ENCODE measurements at regions not wholly inside any gene's neighbourhood (a gene's known extent, or its start where the extent isn't known, plus 50 kb on each side); places are given as distances from the start of the nearest gene placed in this dataset.
A peak's percentile ranks its signal among the peaks of the same experiment; 100 is the strongest.

DNA sequence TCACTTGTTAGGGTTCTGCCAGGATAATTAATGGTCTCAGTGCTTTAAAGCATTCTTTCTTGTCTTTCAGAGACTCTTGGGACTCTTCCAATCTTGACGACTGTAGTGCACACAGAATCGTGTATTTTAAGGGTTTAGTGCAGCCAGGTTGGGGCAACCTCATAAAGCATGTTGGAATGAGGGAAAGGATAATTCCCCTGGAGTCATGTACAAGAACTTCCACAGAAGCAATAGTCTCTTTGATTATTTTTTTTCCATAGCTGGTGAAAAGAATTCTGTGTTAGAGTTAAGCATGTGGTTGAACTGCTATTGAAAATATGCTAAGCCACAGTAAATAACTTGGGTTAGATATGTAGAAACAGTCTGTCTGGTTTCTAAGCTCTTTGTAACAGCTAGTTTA lies 246.8 kb upstream of the DAAM1 start:
- Histone ChIP-seq H3K36me3 (ENCODE audit: insufficient read depth, low read length) (no peaks in the 10 kb centered on the region), H3K4me3 (ENCODE audit: low read length) (no peak overlapping the region), H3K9me3 (ENCODE audit: insufficient read depth, low read depth, low read length) (no peaks in the 10 kb centered on the region), H3K4me1 (ENCODE audit: insufficient read depth, low read length) (no peaks in the 10 kb centered on the region), H3K27ac (ENCODE audit: low read depth, low read length) (no peak overlapping the region), H3K27me3 (ENCODE audit: insufficient read depth, low read length) (no peaks in the 10 kb centered on the region), H3K9ac (ENCODE audit: low read depth, low read length) (no peak overlapping the region)
- 94% methylated on average over 2 of the region's 2 CpGs for WGBS

- Histone ChIP-seq H3K27me3 (ENCODE audit: insufficient read depth, low read length) (no peaks in the 10 kb centered on the region), H3K4me1 (ENCODE audit: insufficient read depth, low read length) (peaks cover 2% of the 10 kb centered on the region; the same call in 1 of the 2 replicates), H3K36me3 (ENCODE audit: insufficient read depth, low read length) (no peaks in the 10 kb centered on the region), H3K27ac (ENCODE audit: low read depth, low read length) (no peak overlapping the region), H3K9me3 (ENCODE audit: insufficient read depth, low read depth, low read length) (no peaks in the 10 kb centered on the region), H3K4me3 (ENCODE audit: low read length) (no peak overlapping the region), H3K9ac (ENCODE audit: low read depth, low read length) (no peak overlapping the region)
- WGBS: 88% methylated on average over 1 of the region's 2 CpGs
Measured at GRCh38 chr14:58942516-58942915, 246.0 kb upstream of the DAAM1 start.

- Histone ChIP-seq H3K27me3 (ENCODE audit: insufficient read depth, low read length) (no peaks in the 10 kb centered on the region), H3K4me3 (ENCODE audit: low read length) (no peak overlapping the region), H3K4me1 (ENCODE audit: insufficient read depth, low read length) (peaks cover 7% of the 10 kb centered on the region; the same call in 1 of the 2 replicates), H3K9me3 (ENCODE audit: insufficient read depth, low read depth, low read length) (no peaks in the 10 kb centered on the region), H3K27ac (ENCODE audit: low read depth, low read length) (no peak overlapping the region), H3K9ac (ENCODE audit: low read depth, low read length) (no peak overlapping the region), H3K36me3 (ENCODE audit: insufficient read depth, low read length) (no peaks in the 10 kb centered on the region)
- WGBS: 93% methylated on average over 4 of the region's 6 CpGs
Measured at GRCh38 chr14:58944343-58944967, 244.0 kb upstream of the DAAM1 start.

DNA sequence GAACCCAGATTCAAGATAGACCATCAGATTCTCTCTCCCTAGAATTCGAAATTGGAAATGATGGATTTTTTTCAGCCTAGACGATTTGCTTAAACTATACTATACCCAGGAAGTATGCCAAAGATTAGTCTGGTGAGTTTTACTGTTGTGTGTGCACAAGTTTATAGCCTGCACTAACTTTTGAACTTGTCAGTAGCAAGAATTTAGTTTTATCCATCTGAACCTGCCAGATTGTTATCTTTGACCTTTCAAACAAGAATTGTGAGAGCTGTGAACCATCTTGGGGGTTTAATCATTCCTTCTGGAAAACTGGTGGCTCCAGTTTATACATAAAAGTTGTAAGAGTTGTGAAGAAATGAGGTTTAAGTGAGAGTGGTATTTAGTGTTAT lies 243.5 kb upstream of the DAAM1 start:
- no peak overlapping the region for H3K4me3 ChIP-seq (ENCODE audit: low read length)
- WGBS: 97% methylated on average over 2 of the region's 2 CpGs
- H3K9me3 ChIP-seq (ENCODE audit: insufficient read depth, low read depth, low read length): peaks cover 3% of the 10 kb centered on the region; the same call in 1 of the 2 replicates
- H3K4me1 ChIP-seq (ENCODE audit: insufficient read depth, low read length): peaks cover 7% of the 10 kb centered on the region; the same call in 1 of the 2 replicates
- no peaks in the 10 kb centered on the region for H3K27me3 ChIP-seq (ENCODE audit: insufficient read depth, low read length)
- no peak overlapping the region for H3K27ac ChIP-seq (ENCODE audit: low read depth, low read length)
- H3K9ac ChIP-seq (ENCODE audit: low read depth, low read length): no peak overlapping the region
- H3K36me3 ChIP-seq (ENCODE audit: insufficient read depth, low read length): no peaks in the 10 kb centered on the region

DNA sequence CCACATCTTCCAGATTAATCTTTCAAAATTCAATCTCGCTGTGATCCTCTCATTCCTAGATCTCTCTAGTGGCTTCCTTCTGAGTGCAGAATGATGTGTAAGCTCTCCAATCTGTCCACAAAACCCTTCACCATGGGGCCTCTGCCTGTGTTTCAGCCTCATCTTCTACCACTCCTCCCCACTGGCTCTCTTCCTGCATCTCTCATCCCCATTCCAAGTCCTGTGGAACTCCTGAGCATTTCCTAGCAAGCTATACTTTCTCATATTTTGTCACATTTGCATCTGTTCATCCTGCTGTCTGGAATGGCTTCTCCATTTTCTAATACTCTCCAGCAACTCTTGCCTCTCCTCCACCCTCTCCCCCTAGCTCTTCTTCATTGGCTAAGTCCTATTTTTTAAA lies 242.0 kb upstream of the DAAM1 start:
- Histone ChIP-seq H3K36me3 (ENCODE audit: insufficient read depth, low read length) (no peaks in the 10 kb centered on the region), H3K27ac (ENCODE audit: low read depth, low read length) (no peak overlapping the region), H3K27me3 (ENCODE audit: insufficient read depth, low read length) (no peaks in the 10 kb centered on the region), H3K9ac (ENCODE audit: low read depth, low read length) (no peak overlapping the region), H3K9me3 (ENCODE audit: insufficient read depth, low read depth, low read length) (peaks cover 9% of the 10 kb centered on the region; the same call in 1 of the 2 replicates), H3K4me3 (ENCODE audit: low read length) (no peak overlapping the region), H3K4me1 (ENCODE audit: insufficient read depth, low read length) (peaks cover 7% of the 10 kb centered on the region; the same call in 1 of the 2 replicates)
- WGBS: 96% methylated on average over 1 of the region's 1 CpG

DNA sequence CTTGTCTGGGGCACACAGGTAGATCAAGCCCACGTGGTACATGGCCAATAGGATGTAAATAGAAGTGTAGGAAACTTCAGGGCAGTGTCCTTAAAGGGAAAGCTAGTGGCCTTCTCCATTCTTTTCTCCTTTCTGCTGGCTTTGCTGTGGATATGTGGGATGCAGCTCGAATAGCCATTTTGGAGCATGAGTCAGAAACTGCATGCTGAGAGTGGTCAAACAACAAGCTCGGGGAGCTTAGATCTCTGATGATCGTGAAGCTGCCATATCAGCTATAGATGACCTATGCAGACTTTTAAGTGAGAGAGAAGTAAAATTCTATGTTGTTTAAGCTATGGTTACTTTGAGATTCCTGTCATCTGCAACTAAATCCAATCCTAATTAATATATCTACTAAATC lies 241.3 kb upstream of the DAAM1 start:
- 63% methylated on average over 4 of the region's 4 CpGs for WGBS
- no peaks in the 10 kb centered on the region for H3K27me3 ChIP-seq (ENCODE audit: insufficient read depth, low read length)

DNA sequence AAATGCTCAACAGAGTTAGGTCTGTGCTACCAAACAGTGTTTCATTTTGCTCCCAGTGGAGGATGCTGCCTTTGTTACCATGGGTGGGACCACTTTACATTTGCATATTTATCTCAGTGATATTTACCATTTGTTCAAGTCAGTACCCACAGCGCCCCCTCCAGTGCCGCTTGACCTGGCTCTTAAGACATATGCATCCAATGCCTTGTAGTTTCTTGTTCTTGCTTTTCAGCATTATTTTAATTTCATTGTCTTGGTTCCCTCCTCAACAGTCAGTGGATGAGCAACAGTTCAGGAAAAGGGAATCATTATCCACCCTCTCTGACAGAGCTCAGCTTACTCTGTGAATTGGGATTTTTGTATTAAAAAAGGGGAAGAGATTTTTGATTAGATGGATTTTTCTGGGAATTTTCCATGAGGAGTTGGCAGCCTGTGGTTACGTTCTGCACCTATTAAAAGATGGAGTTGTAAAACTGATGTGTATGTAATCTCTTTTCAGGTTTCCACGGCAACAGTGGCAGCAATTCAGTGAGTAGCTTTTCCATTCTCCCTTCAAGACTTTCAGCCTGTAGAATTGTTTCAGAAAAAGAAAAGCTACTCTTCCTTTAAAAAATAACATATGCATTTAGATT lies 240.5 kb upstream of the DAAM1 start:
- Histone ChIP-seq H3K9me3 (ENCODE audit: insufficient read depth, low read depth, low read length) (peaks cover 9% of the 10 kb centered on the region; the same call in 1 of the 2 replicates), H3K4me3 (ENCODE audit: low read length) (no peak overlapping the region), H3K4me1 (ENCODE audit: insufficient read depth, low read length) (peaks cover 7% of the 10 kb centered on the region; the same call in 1 of the 2 replicates), H3K27ac (ENCODE audit: low read depth, low read length) (no peak overlapping the region), H3K27me3 (ENCODE audit: insufficient read depth, low read length) (no peaks in the 10 kb centered on the region), H3K36me3 (ENCODE audit: insufficient read depth, low read length) (no peaks in the 10 kb centered on the region), H3K9ac (ENCODE audit: low read depth, low read length) (no peak overlapping the region)
- 86% methylated on average over 4 of the region's 4 CpGs for WGBS

More for the DNA sequence above, 241.3 kb upstream of the DAAM1 start:
- no peak overlapping the region for H3K27ac ChIP-seq (ENCODE audit: low read depth, low read length)
- peaks cover 9% of the 10 kb centered on the region; the same call in 1 of the 2 replicates for H3K9me3 ChIP-seq (ENCODE audit: insufficient read depth, low read depth, low read length)
- H3K36me3 ChIP-seq (ENCODE audit: insufficient read depth, low read length): no peaks in the 10 kb centered on the region
- no peak overlapping the region for H3K4me3 ChIP-seq (ENCODE audit: low read length)
- peaks cover 7% of the 10 kb centered on the region; the same call in 1 of the 2 replicates for H3K4me1 ChIP-seq (ENCODE audit: insufficient read depth, low read length)
- H3K9ac ChIP-seq (ENCODE audit: low read depth, low read length): no peak overlapping the region

GRCh38 chr14:58950555-58950954 lies 237.9 kb upstream of the DAAM1 start:
- H3K4me1 ChIP-seq (ENCODE audit: insufficient read depth, low read length): peaks cover 20% of the 10 kb centered on the region
- H3K9ac ChIP-seq (ENCODE audit: low read depth, low read length): no peak overlapping the region
- no peaks in the 10 kb centered on the region for H3K36me3 ChIP-seq (ENCODE audit: insufficient read depth, low read length)
- WGBS: no CpG with 5 or more reads among the region's 1 CpG
- no peaks in the 10 kb centered on the region for H3K27me3 ChIP-seq (ENCODE audit: insufficient read depth, low read length)
- H3K27ac ChIP-seq (ENCODE audit: low read depth, low read length): no peak overlapping the region
- H3K4me3 ChIP-seq (ENCODE audit: low read length): no peak overlapping the region
- peaks cover 9% of the 10 kb centered on the region; the same call in 1 of the 2 replicates for H3K9me3 ChIP-seq (ENCODE audit: insufficient read depth, low read depth, low read length)

DNA sequence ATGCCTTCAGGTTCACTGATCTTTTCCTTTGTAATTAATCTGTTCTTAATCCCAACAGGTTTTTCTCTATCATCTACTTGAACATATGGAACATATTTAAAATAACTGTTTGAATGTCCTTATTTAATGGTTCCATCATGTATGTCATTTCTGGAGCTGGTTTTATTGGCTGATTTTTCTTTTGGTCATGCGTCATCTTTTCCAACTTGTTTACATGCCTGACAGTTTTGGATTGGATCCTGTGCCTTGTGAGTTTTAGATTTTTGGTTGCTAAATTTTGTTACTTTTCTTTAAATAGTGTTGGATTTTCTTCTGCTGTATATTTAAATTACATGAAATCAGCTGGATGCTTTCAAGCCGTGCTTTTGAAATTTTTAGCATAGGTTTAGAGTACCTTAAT lies 237.3 kb upstream of the DAAM1 start:
- Histone ChIP-seq H3K27me3 (ENCODE audit: insufficient read depth, low read length) (no peaks in the 10 kb centered on the region), H3K9me3 (ENCODE audit: insufficient read depth, low read depth, low read length) (peaks cover 9% of the 10 kb centered on the region; the same call in 1 of the 2 replicates), H3K9ac (ENCODE audit: low read depth, low read length) (no peak overlapping the region), H3K4me3 (ENCODE audit: low read length) (no peak overlapping the region), H3K4me1 (ENCODE audit: insufficient read depth, low read length) (peaks cover 26% of the 10 kb centered on the region), H3K36me3 (ENCODE audit: insufficient read depth, low read length) (no peaks in the 10 kb centered on the region), H3K27ac (ENCODE audit: low read depth, low read length) (no peak overlapping the region)
- WGBS: 96% methylated on average over 2 of the region's 2 CpGs

DNA sequence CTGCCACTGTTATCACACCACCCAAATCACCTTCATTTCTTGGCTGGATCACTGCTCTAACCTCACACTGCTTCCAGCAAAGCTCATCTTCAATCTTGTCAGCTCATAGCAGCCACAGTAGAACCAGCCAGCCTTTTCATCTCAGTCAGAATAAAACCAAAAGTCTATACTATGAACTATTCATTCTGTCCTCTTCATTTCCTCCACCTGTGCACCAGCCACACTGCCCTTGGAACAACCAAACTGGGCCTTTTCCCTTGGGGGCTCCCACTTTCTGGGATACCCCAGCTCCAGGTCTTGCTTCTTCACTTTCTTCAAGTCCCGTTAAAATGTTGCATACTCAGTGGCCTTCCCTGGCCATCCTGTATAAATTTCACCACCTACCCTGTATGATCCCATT lies 234.4 kb upstream of the DAAM1 start:
- WGBS: 91% methylated on average over 1 of the region's 1 CpG
- H3K36me3 ChIP-seq (ENCODE audit: insufficient read depth, low read length): no peaks in the 10 kb centered on the region
- no peaks in the 10 kb centered on the region for H3K27me3 ChIP-seq (ENCODE audit: insufficient read depth, low read length)
- no peak overlapping the region for H3K9ac ChIP-seq (ENCODE audit: low read depth, low read length)
- H3K9me3 ChIP-seq (ENCODE audit: insufficient read depth, low read depth, low read length): peaks cover 9% of the 10 kb centered on the region; the same call in 1 of the 2 replicates
- H3K27ac ChIP-seq (ENCODE audit: low read depth, low read length): no peak overlapping the region
- peaks cover 20% of the 10 kb centered on the region for H3K4me1 ChIP-seq (ENCODE audit: insufficient read depth, low read length)
- H3K4me3 ChIP-seq (ENCODE audit: low read length): no peak overlapping the region

GRCh38 chr14:58954901-58955861 lies 233.3 kb upstream of the DAAM1 start:
- 38% methylated on average over 4 of the region's 4 CpGs for WGBS
- Histone ChIP-seq H3K9ac (ENCODE audit: low read depth, low read length) (peak overlapping the region; percentile 20; the same call in 1 of the 2 replicates), H3K27ac (ENCODE audit: low read depth, low read length) (peak overlapping the region; percentile 72), H3K27me3 (ENCODE audit: insufficient read depth, low read length) (no peaks in the 10 kb centered on the region), H3K9me3 (ENCODE audit: insufficient read depth, low read depth, low read length) (peaks cover 4% of the 10 kb centered on the region; the same call in 1 of the 2 replicates), H3K36me3 (ENCODE audit: insufficient read depth, low read length) (no peaks in the 10 kb centered on the region), H3K4me1 (ENCODE audit: insufficient read depth, low read length) (peaks cover 20% of the 10 kb centered on the region), H3K4me3 (ENCODE audit: low read length) (no peak overlapping the region)

Measured in HUES64 (cell line).